ENCODE measurements at regions not wholly inside any gene's neighbourhood (a gene's known extent, or its start where the extent isn't known, plus 50 kb on each side); places are given as distances from the start of the nearest gene placed in this dataset.

DNA sequence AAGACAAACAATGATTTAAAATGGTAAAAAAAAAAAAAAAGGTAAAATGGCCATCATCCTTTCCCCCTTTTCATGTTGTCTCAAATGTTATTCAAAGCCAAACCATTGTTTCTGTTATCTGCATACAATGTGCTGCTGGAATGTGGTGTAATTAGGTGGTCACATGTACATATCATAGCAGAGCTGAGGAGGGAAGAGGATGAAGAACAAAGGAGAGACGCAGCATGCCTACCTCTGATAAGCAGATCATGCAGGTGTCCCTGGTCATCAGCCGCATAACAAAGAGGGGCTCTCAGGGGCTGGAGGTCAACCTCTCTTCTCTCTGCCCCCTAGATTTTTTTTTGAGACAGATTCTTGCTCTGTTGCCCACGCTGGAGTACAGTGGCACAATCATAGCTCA is 141.0 kb downstream of the CARTPT start:
- Histone ChIP-seq H3F3A (ENCODE audit: control insufficient read depth, insufficient read depth) (no peaks in the 10 kb centered on the region), H4K20me1 (ENCODE audit: control insufficient read depth, insufficient read depth, low read depth, low read length) (no peaks in the 10 kb centered on the region), H3K9me3 (ENCODE audit: control insufficient read depth, insufficient read depth, low read length) (no peaks in the 10 kb centered on the region), H3K27me3 (ENCODE audit: control insufficient read depth, low read length) (no peaks in the 10 kb centered on the region; the same call in none of the 2 replicates), H3K4me3 (ENCODE audit: low read length) (no peak overlapping the region), H3K4me1 (ENCODE audit: control insufficient read depth, low read length) (no peaks in the 10 kb centered on the region), H3K36me3 (ENCODE audit: control insufficient read depth, low read length) (no peaks in the 10 kb centered on the region), H3K79me2 (ENCODE audit: control insufficient read depth, low read length) (no peaks in the 10 kb centered on the region), H3K4me2 (ENCODE audit: low read length) (no peak overlapping the region), H3K9me2 (replicated peaks; ENCODE audit: control insufficient read depth, low read length) (no peaks in the 10 kb centered on the region), H3K27ac (ENCODE audit: low read depth, low read length) (no peak overlapping the region)
- no peak for TF ChIP-seq CTCF (IDR thresholded peaks at IDR 0.05; ENCODE audit: low read depth, low read length, poor library complexity, severe bottlenecking)
- no peak for TF ChIP-seq EZH2phosphoT487 (IDR thresholded peaks at IDR 0.05; ENCODE audit: borderline replicate concordance, low read length)

- H3K27me3 ChIP-seq (ENCODE audit: control insufficient read depth, low read length): peaks cover 3% of the 10 kb centered on the region
- H3K4me2 ChIP-seq (ENCODE audit: low read length): no peak overlapping the region
- no peaks in the 10 kb centered on the region for H3K36me3 ChIP-seq (ENCODE audit: control insufficient read depth, low read length)
- no peak overlapping the region for H3K27ac ChIP-seq (ENCODE audit: low read depth, low read length)
- no peaks in the 10 kb centered on the region for H3K9me3 ChIP-seq (ENCODE audit: control insufficient read depth, insufficient read depth, low read length)
- no peaks in the 10 kb centered on the region for H4K20me1 ChIP-seq (ENCODE audit: control insufficient read depth, insufficient read depth, low read depth, low read length)
- H3K4me1 ChIP-seq (ENCODE audit: control insufficient read depth, low read length): no peaks in the 10 kb centered on the region
- TF ChIP-seq CTCF (IDR thresholded peaks at IDR 0.05; ENCODE audit: low read depth, low read length, poor library complexity, severe bottlenecking): no peak
- H3K9me2 ChIP-seq (replicated peaks; ENCODE audit: control insufficient read depth, low read length): no peaks in the 10 kb centered on the region
- no peaks in the 10 kb centered on the region for H3K79me2 ChIP-seq (ENCODE audit: control insufficient read depth, low read length)
- H3F3A ChIP-seq (ENCODE audit: control insufficient read depth, insufficient read depth): no peaks in the 10 kb centered on the region
- no peak overlapping the region for H3K4me3 ChIP-seq (ENCODE audit: low read length)
Measured at GRCh38 chr5:71861682-71862081, 142.6 kb downstream of the CARTPT start.

DNA sequence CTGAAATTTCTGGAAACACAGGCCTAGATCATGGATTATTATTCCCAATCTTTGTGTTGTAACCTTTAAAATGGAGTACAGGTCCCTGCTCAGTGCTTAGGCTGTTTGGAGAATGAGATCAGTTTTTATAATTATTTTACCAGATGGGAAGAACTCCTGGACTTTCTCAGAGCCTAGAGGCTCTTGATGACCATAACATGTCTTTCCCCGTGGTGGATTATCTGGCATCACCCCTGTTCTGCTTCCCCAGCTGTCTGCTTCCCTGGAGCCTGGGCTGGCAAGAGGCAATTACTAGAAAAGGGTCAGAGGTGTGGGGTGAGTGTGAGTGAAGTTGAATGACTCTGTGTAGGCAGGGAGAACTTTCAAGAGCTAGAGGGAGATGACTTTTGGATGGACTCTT is 143.0 kb downstream of the CARTPT start:
- H4K20me1 ChIP-seq (ENCODE audit: control insufficient read depth, insufficient read depth, low read depth, low read length): no peaks in the 10 kb centered on the region
- no peaks in the 10 kb centered on the region for H3F3A ChIP-seq (ENCODE audit: control insufficient read depth, insufficient read depth)
- peaks cover 3% of the 10 kb centered on the region for H3K27me3 ChIP-seq (ENCODE audit: control insufficient read depth, low read length)
- no peaks in the 10 kb centered on the region for H3K9me2 ChIP-seq (replicated peaks; ENCODE audit: control insufficient read depth, low read length)
- no peaks in the 10 kb centered on the region for H3K9me3 ChIP-seq (ENCODE audit: control insufficient read depth, insufficient read depth, low read length)
- H3K4me1 ChIP-seq (ENCODE audit: control insufficient read depth, low read length): no peaks in the 10 kb centered on the region
- H3K4me3 ChIP-seq (ENCODE audit: low read length): no peak overlapping the region
- no peaks in the 10 kb centered on the region for H3K36me3 ChIP-seq (ENCODE audit: control insufficient read depth, low read length)
- H3K4me2 ChIP-seq (ENCODE audit: low read length): no peak overlapping the region
- no peak for TF ChIP-seq EZH2phosphoT487 (IDR thresholded peaks at IDR 0.05; ENCODE audit: borderline replicate concordance, low read length)
- TF ChIP-seq CTCF (IDR thresholded peaks at IDR 0.05; ENCODE audit: low read depth, low read length, poor library complexity, severe bottlenecking): no peak
- H3K79me2 ChIP-seq (ENCODE audit: control insufficient read depth, low read length): no peaks in the 10 kb centered on the region
- H3K27ac ChIP-seq (ENCODE audit: low read depth, low read length): no peak overlapping the region

Measured in DOHH2 (cell line).